SJCRH30 (cell line): ENCODE measurements at regions not wholly inside any gene's neighbourhood (a gene's known extent, or its start where the extent isn't known, plus 50 kb on each side); places are given as distances from the start of the nearest gene placed in this dataset.
"Not testable (repeated sequence)": the region's sequence is repeated elsewhere in the genome, so short reads cannot be mapped to it uniquely, and the experiment has no call there.

Experiments used
- DNase-seq, 2 experiments: peaks; one replicate each; pipeline ENCODE4 v3.0.0-alpha.2; 2015 to 2020
- H3K27ac ChIP-seq: fragments of 250-450 bp; sonication (Bioruptor Pico); 2 replicates; pipeline ENCODE4 v1.5.1; 2020; ENCODE audit warnings: mild to moderate bottlenecking, moderate library complexity
- H3K27me3 ChIP-seq: fragments of 250-450 bp; sonication (Bioruptor Pico); 2 replicates; pipeline ENCODE4 v1.5.1; 2020; ENCODE audit warnings: mild to moderate bottlenecking, moderate library complexity
- H3K36me3 ChIP-seq: fragments of 250-450 bp; sonication (Bioruptor Pico); 2 replicates; pipeline ENCODE4 v1.5.1; 2020; ENCODE audit warnings: mild to moderate bottlenecking, moderate library complexity
- H3K4me1 ChIP-seq: fragments of 250-450 bp; sonication (Bioruptor Pico); 2 replicates; pipeline ENCODE4 v1.5.1; 2020; ENCODE audit warnings: mild to moderate bottlenecking, moderate library complexity
- H3K4me3 ChIP-seq: fragments of 250-450 bp; sonication (Bioruptor Pico); 2 replicates; pipeline ENCODE4 v1.5.1; 2020; ENCODE audit warnings: mild to moderate bottlenecking, moderate library complexity
- H3K9me3 ChIP-seq: fragments of 250-450 bp; sonication (Bioruptor Pico); replicated peaks from 2 replicates; pipeline ENCODE4 v1.5.1; 2020; ENCODE audit warnings: mild to moderate bottlenecking, moderate library complexity

- H3K27ac ChIP-seq, H3K27me3 ChIP-seq, H3K4me3 ChIP-seq, H3K4me1 ChIP-seq, H3K36me3 ChIP-seq, H3K9me3 ChIP-seq, DNase-seq: not testable (repeated sequence)
These were observed 78.8 kb upstream of the RPH3A start for GRCh38 chr12:112712751-112713150.

- H3K36me3 ChIP-seq = no peaks in the 10 kb centered on the region
These were observed 78.1 kb upstream of the RPH3A start for GRCh38 chr12:112713471-112713870.

GRCh38 chr12:112714166-112714710 is 77.3 kb upstream of the RPH3A start:
- no peaks in the 10 kb centered on the region for H3K9me3 ChIP-seq
- H3K36me3 ChIP-seq = no peaks in the 10 kb centered on the region
- DNase-seq = no peak

More at GRCh38 chr12:112713471-112713870, 78.1 kb upstream of the RPH3A start:
- Histone ChIP-seq H3K4me3 (no peak overlapping the region), H3K27me3 (no peaks in the 10 kb centered on the region), H3K9me3 (no peaks in the 10 kb centered on the region), H3K27ac (no peak overlapping the region), H3K4me1 (no peaks in the 10 kb centered on the region)
- DNase-seq = no peak

GRCh38 chr12:112716099-112717093 is 75.2 kb upstream of the RPH3A start:
- Histone ChIP-seq H3K27ac (no peak overlapping the region), H3K4me3 (no peak overlapping the region), H3K36me3 (no peaks in the 10 kb centered on the region), H3K27me3 (no peaks in the 10 kb centered on the region), H3K4me1 (no peaks in the 10 kb centered on the region), H3K9me3 (no peaks in the 10 kb centered on the region)
- peak; percentile 6 to 36 for DNase-seq

More at GRCh38 chr12:112714166-112714710, 77.3 kb upstream of the RPH3A start:
- H3K4me3 ChIP-seq = no peak overlapping the region
- no peak overlapping the region for H3K27ac ChIP-seq
- H3K4me1 ChIP-seq = no peaks in the 10 kb centered on the region
- no peaks in the 10 kb centered on the region for H3K27me3 ChIP-seq

- H3K27me3 ChIP-seq = no peaks in the 10 kb centered on the region
- no peaks in the 10 kb centered on the region for H3K36me3 ChIP-seq
- H3K4me3 ChIP-seq = no peak overlapping the region
- no peak overlapping the region for H3K27ac ChIP-seq
- no peaks in the 10 kb centered on the region for H3K4me1 ChIP-seq
- DNase-seq = no peak
- H3K9me3 ChIP-seq = no peaks in the 10 kb centered on the region
These were observed 62.7 kb upstream of the RPH3A start for GRCh38 chr12:112728864-112729263.

GRCh38 chr12:112734859-112735695 is 56.5 kb upstream of the RPH3A start:
- no peak for DNase-seq
- no peaks in the 10 kb centered on the region for H3K36me3 ChIP-seq
- H3K9me3 ChIP-seq = no peaks in the 10 kb centered on the region
- H3K27ac ChIP-seq = no peak overlapping the region
- H3K4me3 ChIP-seq = no peak overlapping the region
- no peaks in the 10 kb centered on the region for H3K27me3 ChIP-seq
- H3K4me1 ChIP-seq = no peaks in the 10 kb centered on the region

GRCh38 chr12:112738531-112738930 is 53.0 kb upstream of the RPH3A start:
- Histone ChIP-seq H3K36me3 (no peaks in the 10 kb centered on the region), H3K9me3 (no peaks in the 10 kb centered on the region), H3K4me3 (no peak overlapping the region), H3K27me3 (no peaks in the 10 kb centered on the region), H3K27ac (no peak overlapping the region), H3K4me1 (no peaks in the 10 kb centered on the region)
- DNase-seq = no peak

- no peak overlapping the region for H3K4me3 ChIP-seq
- H3K36me3 ChIP-seq = no peaks in the 10 kb centered on the region
- no peak for DNase-seq
- H3K9me3 ChIP-seq = no peaks in the 10 kb centered on the region
- H3K27ac ChIP-seq = no peak overlapping the region
- H3K4me1 ChIP-seq = no peaks in the 10 kb centered on the region
- no peaks in the 10 kb centered on the region for H3K27me3 ChIP-seq
These were observed 51.1 kb upstream of the RPH3A start for GRCh38 chr12:112740387-112740934.

- Histone ChIP-seq H3K27me3 (no peaks in the 10 kb centered on the region), H3K4me3 (no peak overlapping the region), H3K9me3 (no peaks in the 10 kb centered on the region), H3K36me3 (no peaks in the 10 kb centered on the region), H3K27ac (no peak overlapping the region), H3K4me1 (no peaks in the 10 kb centered on the region)
- no peak for DNase-seq
These were observed 50.4 kb upstream of the RPH3A start for GRCh38 chr12:112741106-112741505.
